ENCODE measurements at regions not wholly inside any gene's neighbourhood (a gene's known extent, or its start where the extent isn't known, plus 50 kb on each side); places are given as distances from the start of the nearest gene placed in this dataset.

- TF ChIP-seq CTCF (IDR thresholded peaks at IDR 0.05; ENCODE audit: borderline replicate concordance, extremely low read depth, insufficient read depth) = no peak
- intact Hi-C loops (cut with DNase I) = no loop called here
Measured at GRCh38 chr20:61019322-61019721, 232.7 kb upstream of the CDH4 start.

DNA sequence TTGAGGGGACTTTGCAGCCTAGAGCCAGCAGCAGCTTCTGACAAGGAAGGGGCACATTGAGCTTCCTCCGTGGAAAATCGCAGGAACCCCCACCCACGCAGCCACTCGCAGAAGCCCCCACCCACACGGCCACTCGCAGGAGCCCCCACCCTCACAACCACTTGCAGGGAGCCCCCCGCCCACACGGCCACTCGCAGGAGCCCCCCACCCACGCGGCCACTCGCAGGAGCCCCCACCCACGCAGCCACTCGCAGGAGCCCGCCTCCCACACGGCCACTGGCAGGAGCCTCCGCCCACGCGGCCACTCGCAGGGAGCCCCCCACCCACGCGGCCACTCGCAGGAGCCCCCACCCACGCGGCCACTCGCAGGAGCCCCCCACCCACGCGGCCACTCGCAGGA, 228.4 kb upstream of the CDH4 start:
- DNase-seq (no peak), FAIRE-seq (no peak)
- Histone ChIP-seq H3K27me3 (ENCODE audit: control insufficient read depth, insufficient read depth, low read length) (no peaks in the 10 kb centered on the region), H3K4me1 (ENCODE audit: control insufficient read depth in 2 of 3, insufficient read depth in 2 of 3, low read depth in 1 of 3, low read length in 3 of 3) (no peaks in the 10 kb centered on the region), H3K4me3 (ENCODE audit: low read length in 3 of 3) (no peak overlapping the region), H3K9ac (ENCODE audit: low read length in 3 of 3) (no peak overlapping the region), H3K27ac (ENCODE audit: low read depth in 2 of 2, low read length in 2 of 2) (no peak overlapping the region), H3K36me3 (ENCODE audit: control insufficient read depth in 2 of 3, insufficient read depth in 3 of 3, low read length in 3 of 3) (no peaks in the 10 kb centered on the region), H3K9me3 (ENCODE audit: control insufficient read depth in 2 of 3, insufficient read depth in 1 of 3, low read length in 3 of 3) (peaks cover 0 to 4% (median 2%) of the 10 kb centered on the region in 3 donors)
- TF ChIP-seq CTCF (IDR thresholded peaks at IDR 0.05; ENCODE audit: borderline replicate concordance, extremely low read depth, insufficient read depth) = no peak
- intact Hi-C loops (cut with DNase I) = no loop called here

More at GRCh38 chr20:61019322-61019721, 232.7 kb upstream of the CDH4 start:
- Histone ChIP-seq H3K9ac (ENCODE audit: low read length in 3 of 3) (no peak overlapping the region), H3K27ac (ENCODE audit: low read depth in 2 of 2, low read length in 2 of 2) (no peak overlapping the region), H3K4me3 (ENCODE audit: low read length in 3 of 3) (no peak overlapping the region), H3K27me3 (ENCODE audit: control insufficient read depth, insufficient read depth, low read length) (no peaks in the 10 kb centered on the region), H3K9me3 (ENCODE audit: control insufficient read depth in 2 of 3, insufficient read depth in 1 of 3, low read length in 3 of 3) (peaks cover 0 to 7% (median 2%) of the 10 kb centered on the region in 3 donors), H3K36me3 (ENCODE audit: control insufficient read depth in 2 of 3, insufficient read depth in 3 of 3, low read length in 3 of 3) (no peaks in the 10 kb centered on the region), H3K4me1 (ENCODE audit: control insufficient read depth in 2 of 3, insufficient read depth in 2 of 3, low read depth in 1 of 3, low read length in 3 of 3) (no peaks in the 10 kb centered on the region)
- DNase-seq (no peak), FAIRE-seq (no peak)

DNA sequence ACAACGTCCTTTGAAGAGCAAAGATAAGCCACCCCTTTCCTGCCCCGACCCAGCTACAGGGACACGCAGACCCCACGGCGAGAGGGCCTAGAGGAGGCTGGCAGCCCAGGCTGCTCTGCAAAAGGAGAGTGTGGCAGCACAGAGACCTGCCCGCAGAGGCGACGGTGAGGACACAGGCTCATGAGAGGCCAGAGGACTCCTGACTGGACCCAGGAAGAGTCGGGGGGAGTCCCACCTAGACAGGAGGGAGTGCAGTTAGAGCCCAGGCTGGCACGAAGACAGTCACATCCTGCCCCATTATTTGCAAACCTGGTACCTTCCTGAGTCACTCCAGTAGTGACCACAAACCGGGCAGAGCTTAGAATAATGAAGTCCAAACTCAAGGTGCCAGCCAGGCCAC, 227.7 kb upstream of the CDH4 start:
- Histone ChIP-seq H3K4me3 (ENCODE audit: low read length in 3 of 3) (no peak overlapping the region), H3K27ac (ENCODE audit: low read depth in 2 of 2, low read length in 2 of 2) (no peak overlapping the region), H3K9ac (ENCODE audit: low read length in 3 of 3) (no peak overlapping the region), H3K4me1 (ENCODE audit: control insufficient read depth in 2 of 3, insufficient read depth in 2 of 3, low read depth in 1 of 3, low read length in 3 of 3) (no peaks in the 10 kb centered on the region), H3K36me3 (ENCODE audit: control insufficient read depth in 2 of 3, insufficient read depth in 3 of 3, low read length in 3 of 3) (no peaks in the 10 kb centered on the region), H3K9me3 (ENCODE audit: control insufficient read depth in 2 of 3, insufficient read depth in 1 of 3, low read length in 3 of 3) (no peaks in the 10 kb centered on the region), H3K27me3 (ENCODE audit: control insufficient read depth, insufficient read depth, low read length) (no peaks in the 10 kb centered on the region)
- no peak for DNase-seq
- TF ChIP-seq CTCF (IDR thresholded peaks at IDR 0.05; ENCODE audit: borderline replicate concordance, extremely low read depth, insufficient read depth) = no peak
- FAIRE-seq = no peak
- intact Hi-C loops (cut with DNase I) = no loop called here

DNA sequence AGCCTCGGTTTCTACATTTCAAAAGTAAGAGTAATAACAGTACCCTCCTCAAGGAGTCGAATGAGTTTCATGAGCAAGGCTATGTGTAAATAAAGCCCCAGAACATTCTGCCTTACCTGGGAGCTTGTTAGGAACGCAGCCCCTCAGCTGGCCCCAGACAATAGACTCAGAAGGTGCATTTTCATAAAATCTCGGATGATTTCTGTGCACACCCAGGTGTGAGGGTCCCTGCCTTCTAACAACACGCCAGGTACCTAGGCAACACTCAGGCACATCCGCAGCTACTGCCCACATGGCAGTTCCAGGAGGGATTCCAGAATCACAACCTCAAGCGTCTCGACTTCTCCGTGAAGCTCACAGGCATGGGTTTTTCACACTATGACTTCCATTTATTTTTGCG, 226.5 kb upstream of the CDH4 start:
- H3K27ac ChIP-seq (ENCODE audit: low read depth in 2 of 2, low read length in 2 of 2) = no peak overlapping the region
- H3K9me3 ChIP-seq (ENCODE audit: control insufficient read depth in 2 of 3, insufficient read depth in 1 of 3, low read length in 3 of 3) = no peaks in the 10 kb centered on the region
- no peaks in the 10 kb centered on the region for H3K27me3 ChIP-seq (ENCODE audit: control insufficient read depth, insufficient read depth, low read length)
- H3K4me3 ChIP-seq (ENCODE audit: low read length in 3 of 3) = no peak overlapping the region
- H3K36me3 ChIP-seq (ENCODE audit: control insufficient read depth in 2 of 3, insufficient read depth in 3 of 3, low read length in 3 of 3) = no peaks in the 10 kb centered on the region
- no peak overlapping the region for H3K9ac ChIP-seq (ENCODE audit: low read length in 3 of 3)
- no peak for TF ChIP-seq CTCF (IDR thresholded peaks at IDR 0.05; ENCODE audit: borderline replicate concordance, extremely low read depth, insufficient read depth)
- intact Hi-C loops (cut with DNase I) = no loop called here
- FAIRE-seq (no peak), DNase-seq (no peak)
- no peaks in the 10 kb centered on the region for H3K4me1 ChIP-seq (ENCODE audit: control insufficient read depth in 2 of 3, insufficient read depth in 2 of 3, low read depth in 1 of 3, low read length in 3 of 3)

Measured in kidney (tissue), 13 donors.